NCI-H2196 (cell line): ENCODE measurements at regions not wholly inside any gene's neighbourhood (a gene's known extent, or its start where the extent isn't known, plus 50 kb on each side); places are given as distances from the start of the nearest gene placed in this dataset.
"Not testable (repeated sequence)": the region's sequence is repeated elsewhere in the genome, so short reads cannot be mapped to it uniquely, and the experiment has no call there.

ENCODE experiments used
- DNase-seq: peaks from one replicate; lab custom pipeline; 2025; ENCODE audit not compliant: unreplicated experiment; lab: John Stamatoyannopoulos, UW

DNA sequence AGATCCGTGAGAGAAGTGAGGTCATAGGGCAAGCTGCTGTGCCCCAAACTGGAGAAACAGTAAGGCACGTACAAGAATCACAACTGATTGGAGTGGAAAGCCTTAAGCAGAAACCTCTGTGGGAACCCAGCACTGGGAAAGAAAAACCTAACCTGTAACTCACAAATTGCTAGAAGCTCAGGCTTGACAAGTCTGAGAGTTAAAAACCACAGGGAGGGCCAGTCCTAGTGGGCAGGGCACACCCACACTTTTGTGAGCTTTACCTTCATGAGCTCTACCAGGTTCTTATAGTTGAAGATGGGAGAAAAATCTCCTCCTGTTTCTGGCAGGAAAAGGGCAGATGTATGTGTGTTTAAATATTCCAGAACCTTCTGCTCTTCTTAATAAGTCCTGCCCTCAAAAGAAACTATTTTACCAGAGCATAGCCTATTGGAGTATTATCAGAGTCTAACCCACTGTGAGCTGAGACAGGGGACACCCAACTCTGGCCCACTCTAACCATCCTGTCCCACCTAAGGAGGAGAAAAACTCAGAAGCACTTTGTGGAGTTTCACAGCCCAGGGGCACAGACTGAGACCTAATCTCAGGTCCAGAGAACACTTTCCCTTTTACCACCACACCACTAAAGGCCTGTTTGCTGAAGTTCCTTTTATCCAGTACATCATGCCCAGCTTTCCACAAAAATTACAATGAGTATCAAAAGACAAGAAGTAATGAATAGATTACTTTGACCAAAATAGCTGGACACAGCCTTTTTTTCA lies 1265.7 kb upstream of the CHAC2 start:
- DNase-seq: no peak

DNA sequence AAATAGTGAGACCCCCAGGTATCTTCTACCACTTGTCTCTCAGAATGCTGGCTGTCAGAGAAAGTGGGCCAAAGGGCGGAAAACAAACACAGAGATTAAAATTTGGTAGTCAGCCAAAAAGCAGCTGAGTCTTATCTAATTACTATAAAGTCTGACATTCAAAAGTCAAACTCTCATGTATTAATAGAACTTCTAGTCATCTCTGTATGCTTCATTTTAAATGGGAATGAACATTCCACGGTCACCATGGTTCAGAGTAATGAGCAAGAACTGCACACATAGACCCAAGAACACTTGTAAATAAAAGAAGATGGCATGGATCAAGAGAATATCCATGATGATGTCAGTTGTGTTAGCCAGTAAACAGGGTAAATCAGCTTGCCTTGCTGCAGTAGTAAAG lies 1267.0 kb upstream of the CHAC2 start:
- DNase-seq: no peak

DNA sequence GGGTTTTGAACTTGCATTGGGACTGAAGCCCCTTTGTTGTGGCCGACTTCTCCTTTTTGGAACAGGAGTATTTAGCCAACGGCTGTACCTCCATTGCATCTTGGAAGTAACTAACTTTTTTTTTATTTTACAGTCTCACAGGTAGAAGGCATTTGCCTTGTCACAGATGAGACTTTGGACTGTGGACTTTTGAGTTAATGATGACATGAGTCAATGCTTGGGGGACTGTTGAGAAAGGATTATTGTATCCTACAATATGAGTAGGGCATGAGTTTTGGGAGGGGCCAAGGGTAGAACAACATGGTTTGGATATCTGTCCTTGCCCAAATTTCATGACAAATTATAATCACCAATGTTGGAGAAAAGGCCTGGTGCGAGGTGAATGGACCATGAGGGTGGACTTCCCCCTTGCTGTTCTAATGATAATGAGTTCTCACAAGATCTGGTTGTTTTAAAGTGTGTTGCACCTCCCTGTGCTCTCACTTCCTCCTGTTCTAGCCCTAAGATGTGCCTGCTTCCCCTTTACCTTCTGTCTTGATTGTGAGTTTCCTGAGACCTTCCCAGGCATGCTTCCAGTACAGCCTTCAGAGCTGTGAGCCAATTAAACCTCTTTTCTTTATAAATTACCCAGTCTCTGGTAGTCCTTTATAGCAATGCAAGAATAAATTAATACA lies 1269.4 kb upstream of the CHAC2 start:
- no peak for DNase-seq

DNA sequence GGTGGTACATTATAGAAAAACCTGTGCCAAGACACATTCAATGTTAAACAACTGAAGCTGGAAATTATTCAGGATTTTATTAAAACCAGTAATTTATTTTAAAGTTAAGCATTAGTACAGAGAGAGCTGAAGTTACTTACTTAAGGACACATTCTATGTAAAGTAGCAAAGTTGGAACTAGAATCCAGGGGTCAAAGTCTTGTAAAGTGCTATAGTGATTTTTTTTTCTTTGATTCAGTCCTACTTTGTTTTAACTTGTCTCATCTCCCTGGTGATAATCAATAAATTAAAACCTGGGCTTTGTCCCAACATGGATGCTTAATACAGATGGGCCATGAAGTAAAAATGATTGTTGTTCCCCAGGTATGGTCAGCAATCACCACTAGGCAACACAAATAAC lies 1271.8 kb upstream of the CHAC2 start:
- DNase-seq: no peak

DNA sequence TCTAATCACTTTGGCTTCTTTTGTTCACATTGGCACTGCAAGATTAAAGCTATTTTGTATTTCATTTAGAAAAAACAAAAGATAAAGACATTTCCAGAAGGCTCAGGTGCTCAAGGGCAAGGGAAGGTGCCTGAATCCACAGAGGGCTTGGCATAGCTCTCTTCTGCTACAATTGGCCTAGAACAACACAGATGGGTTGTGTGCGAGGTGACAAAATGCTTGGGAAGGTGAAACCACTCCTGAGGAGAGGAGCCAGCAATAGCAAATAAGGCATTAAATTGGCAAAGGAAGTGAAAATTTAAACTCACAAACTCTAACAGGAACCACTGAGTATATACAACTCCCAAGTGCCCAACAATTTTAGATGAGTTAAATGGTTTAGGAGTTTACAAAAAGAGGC lies 1290.4 kb upstream of the CHAC2 start:
- DNase-seq: no peak

DNA sequence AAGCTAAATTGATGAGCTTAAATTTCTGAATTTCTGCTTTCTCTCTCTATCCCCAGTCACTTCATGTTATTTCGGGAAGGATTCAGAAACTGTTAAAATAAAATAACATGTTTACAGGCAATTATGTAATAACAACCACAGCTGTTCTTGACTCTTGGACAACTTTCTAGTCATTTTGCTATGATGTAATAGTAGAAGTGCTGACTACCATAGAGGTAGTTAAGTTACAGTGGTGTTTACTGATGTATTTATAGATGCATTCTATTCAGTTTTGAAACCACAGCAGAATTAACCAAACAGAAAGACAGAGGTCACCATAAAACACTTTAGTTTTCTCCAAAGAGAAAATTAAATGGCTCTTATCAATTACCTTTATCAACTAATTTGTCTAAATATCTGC lies 1292.0 kb upstream of the CHAC2 start:
- DNase-seq: no peak

DNA sequence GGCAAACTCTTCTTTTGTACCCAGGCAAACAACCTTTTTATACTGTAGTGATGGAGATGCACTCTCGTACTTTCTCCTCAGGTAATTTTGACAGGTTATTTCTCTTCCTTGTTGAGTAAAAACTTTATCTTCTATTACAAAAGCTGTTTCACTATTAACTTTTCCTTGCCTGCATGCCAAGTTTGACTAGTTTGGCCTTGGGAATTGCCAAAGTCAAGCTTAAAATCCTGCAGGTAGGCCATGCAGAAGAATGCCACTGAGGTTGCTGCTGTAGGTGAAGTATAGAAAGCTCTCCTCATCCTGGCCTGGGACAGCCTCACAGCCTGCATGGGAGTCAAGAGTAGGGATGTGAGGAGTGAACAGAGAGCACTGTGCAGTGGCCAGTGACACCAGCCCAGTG lies 1293.5 kb upstream of the CHAC2 start:
- DNase-seq: no peak

DNA sequence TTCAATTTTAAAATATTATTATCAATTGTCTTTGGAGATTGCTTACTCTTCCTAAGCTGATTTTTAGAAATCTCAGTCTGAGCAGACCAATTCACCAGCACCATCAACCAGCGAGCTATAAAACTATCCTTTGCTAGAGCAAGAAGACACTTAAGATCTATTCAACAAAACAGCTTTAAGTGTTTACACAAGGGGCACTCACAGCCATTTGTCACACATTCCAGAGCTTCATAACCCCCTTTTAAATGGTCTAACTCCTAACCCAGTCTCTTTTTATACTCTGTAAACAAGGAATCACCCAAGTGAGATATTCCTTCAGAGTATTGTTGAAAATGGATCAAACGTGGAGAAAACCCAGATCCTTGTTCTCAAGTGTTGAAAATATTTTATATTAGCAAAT lies 1294.1 kb upstream of the CHAC2 start:
- DNase-seq: no peak

DNA sequence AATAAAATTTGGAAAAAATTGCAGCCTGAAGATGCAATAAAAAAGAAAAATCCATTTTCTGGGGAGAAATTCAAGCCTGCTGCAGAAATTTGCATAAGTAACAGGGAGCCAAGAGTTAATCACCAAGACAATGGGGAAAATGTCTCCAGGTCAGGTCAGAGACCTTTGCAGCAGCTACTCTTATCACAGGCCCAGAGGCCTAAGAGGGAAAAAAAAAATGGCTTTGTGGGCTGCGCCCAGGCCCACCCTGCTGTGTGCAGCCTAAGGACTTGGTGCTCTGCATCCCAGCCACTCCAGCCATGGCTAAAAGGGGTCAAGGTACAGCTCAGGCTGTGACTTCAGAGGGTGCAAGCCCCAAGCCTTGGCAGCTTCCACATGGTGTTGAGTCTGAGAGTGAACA lies 1297.1 kb upstream of the CHAC2 start:
- not testable (repeated sequence) for DNase-seq

DNA sequence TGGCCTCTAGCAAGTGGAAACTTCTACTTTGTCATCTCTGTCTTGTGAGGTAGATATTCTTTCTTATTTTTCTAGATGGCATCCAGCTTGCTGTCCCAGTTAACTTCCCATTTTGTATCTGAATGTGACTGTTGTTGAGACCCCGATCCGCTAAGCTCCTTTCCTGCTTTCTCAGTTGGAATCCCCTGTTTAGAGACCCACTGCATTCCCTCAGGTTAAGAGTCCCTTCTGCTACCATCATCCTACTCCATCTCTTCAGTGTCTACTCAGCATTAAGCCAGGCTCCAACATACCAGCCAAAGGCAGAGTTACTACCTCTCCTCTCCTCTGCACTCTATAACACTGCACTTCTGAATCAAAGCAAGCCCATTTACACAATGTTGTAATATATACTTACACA lies 1300.4 kb upstream of the CHAC2 start:
- DNase-seq: no peak

DNA sequence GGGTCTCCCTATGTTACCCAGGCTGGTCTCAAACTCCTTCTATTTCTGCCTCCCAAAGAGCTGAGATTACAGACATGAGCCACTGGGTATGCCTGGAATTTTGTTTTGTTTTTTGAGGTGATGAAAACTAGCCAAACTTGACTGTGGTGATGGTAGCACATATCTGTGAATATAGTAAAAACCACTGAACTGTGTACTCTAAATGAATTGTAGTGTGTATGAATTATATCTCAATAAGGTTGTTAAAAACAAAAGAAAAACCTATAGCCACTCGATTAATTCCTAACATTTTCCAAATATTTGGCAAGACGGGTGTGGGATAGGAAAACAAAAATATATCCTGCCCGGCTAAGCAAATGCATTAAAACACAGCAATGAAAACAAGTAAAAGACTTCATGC lies 1302.3 kb upstream of the CHAC2 start:
- no peak for DNase-seq

DNA sequence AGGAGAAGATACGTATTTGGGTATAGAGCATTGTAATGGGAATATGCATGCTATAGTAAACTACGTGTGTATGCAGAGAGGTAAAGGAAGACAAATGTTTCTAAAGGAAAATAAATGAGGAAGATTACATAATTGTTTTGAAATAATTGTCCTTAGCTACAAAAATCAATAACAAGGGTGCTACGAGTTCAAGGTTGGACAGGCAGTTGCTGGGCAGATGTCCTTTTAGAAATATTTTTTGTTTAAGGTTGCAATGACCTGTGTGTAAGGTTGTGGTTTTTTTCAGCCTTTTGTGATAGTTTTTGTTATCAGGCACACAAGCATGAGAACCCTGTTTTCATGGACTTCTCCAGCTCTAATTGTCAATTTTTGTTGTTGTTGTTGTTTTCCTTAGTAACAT lies 1304.1 kb upstream of the CHAC2 start:
- no peak for DNase-seq

DNA sequence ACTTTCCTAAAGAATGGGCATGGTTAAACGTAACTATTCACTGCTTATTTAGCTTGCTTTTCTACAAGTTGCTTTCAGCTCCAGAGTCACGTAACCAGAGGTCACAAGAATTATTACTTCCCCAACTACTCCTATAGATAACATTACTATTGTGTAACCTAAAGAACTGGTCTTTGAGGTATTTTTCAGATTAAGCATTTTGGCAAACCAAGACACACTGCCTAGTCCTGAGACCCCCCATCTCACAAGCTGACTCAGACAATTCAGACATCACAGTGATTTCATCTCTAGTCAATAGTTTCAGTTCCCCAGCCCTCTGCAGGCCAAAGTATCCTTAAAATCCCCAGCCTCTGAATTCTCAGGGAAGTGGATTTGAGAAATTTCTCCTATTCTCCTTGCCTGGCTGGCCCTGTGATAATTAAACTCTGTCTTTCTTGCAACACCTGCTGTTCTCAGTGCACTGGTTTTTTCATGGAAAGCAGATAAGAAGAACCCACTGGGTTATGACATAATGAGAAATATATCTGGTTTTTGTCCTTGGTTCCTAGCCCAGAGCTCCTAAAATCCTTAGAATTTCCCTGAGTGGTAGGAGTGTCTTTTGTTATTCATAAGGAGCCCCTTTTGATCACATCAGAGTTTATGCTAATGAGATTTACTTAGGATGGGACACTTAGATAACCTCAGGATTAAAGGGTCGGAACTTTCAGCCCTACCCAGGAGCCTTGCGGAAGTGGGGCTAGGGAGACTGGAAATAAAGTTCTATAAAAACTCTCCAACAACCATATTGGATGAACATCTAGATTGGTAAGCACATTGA lies 1310.8 kb upstream of the CHAC2 start:
- no peak for DNase-seq

DNA sequence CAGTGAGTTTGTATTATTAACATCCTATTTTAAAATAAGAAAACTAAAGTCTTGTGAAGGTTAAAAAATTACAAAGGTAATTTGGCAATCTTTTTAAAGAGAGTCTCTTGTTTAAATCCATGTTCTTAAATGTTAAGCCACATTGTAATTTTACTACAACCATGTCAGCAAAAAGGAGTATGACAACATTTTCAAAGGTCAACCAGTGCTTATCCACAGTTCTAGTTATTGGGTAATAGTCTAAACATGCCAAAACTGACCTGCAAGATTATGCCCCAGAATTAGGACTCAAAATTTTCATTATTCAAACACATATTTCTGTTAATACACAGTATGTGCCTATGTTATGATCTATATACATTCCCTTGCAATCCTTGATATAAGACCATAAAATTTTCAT lies 1312.6 kb upstream of the CHAC2 start:
- no peak for DNase-seq

DNA sequence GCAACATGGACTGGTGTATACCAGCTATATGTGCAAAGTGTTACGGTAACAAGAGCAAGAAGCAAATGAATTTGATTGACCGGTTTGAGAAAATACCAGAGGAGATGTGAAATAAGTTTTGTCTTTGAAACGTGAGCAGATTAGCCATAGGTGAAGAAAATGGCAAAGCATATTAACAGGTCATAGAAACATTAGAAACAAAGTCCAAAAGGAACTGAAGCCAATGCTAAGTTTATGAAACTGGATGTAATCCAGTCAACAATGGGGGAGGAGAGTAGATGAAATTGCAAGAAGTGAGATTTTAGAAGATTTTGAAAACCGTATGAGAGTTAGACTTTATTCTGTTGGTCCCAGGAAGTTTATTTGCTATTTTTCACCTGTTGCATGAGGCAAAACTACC lies 1315.4 kb upstream of the CHAC2 start:
- no peak for DNase-seq

DNA sequence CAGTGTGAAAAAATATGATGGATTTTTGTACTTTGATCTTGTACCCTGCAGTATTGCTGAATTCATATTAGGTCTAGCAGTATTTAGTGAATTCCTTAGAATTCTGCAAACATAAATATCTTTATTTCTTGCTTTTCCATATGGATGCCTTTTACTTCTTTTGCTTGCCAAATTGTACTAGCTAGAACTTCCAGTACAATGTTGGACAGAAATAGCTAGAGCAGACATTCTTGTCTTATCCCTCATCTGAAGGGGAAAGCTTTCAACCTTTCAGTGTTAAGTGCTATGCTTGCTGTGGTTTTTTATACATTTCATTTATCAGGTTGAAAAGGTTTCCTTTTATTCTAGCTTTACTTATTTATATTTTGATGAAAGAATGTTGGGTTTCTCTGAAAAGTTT lies 1321.9 kb upstream of the CHAC2 start:
- no peak for DNase-seq

DNA sequence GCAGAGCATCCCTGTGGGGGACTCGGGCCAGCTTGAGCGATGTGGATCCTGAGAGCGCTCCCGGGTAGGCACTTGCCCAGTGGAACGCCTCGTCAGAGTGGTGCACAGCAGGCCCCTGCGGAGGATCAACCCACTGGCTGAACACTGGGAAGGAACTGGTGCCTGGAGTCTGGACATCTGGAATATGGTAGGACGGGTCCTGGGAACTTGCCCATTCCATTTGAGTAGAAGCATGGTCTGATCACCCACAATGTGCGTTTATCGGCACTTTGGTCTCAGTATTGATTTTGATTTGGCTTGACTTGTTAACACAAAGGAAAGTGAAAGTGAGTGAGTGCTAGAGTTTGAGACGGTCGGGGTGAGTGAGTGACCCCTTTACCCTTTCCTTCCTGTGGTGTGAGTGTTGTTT lies 1336.2 kb upstream of the CHAC2 start:
- DNase-seq: no peak

DNA sequence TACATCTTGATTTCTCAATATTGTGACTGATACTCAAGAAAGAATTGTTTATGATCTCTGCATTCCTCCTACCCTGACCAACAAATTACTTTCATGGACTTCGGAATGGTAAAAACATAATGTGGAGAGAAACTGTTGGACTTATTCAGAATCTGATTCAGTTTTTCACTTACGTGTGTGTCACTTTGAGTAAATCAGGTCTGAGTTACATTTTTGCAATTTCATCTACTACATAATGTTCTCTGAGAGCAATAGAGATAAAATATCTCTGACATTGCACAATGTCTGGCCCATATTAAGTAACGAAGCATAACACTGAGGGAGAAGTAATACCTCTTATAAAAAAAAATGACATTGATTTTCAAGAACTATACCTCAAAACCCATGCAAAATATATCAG lies 1337.9 kb upstream of the CHAC2 start:
- no peak for DNase-seq

DNA sequence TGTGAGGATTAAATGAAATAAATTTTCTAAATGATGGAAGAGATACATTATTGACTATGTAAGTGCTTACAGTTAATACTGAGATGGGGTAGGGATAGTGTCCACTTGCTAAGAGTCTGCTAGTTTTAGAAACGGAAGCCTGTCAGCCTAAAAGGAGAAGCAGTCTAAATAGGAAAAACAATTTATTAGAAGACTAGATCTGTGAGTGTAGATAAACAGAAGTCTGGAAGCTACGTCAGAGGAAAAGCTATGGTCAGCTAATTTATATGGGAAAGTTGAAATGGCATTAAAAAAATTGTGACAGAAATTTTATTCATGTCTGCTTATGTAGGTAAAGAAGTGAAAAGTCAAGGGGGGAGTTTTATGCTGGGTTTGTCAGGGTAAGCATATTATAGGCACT lies 1338.4 kb upstream of the CHAC2 start:
- no peak for DNase-seq

DNA sequence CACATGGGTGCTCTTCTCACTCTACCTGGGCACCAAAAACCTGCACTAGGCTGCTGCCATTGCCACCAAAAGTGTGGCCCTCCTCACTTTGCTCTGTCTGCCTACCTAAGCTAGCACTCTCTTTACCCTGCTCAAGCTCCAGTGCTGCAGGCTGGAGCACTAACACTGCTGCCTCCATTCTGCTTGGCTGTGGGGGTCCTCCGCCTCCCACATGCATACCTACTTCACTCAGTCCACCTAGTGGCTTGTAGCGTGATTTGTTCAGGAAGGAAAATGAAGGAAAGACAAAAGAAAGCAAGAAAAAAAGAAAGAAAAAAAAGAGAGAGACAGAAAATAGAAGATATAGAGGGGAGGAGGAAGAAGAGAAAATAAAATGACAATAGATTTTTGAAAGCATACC lies 1339.4 kb upstream of the CHAC2 start:
- no peak for DNase-seq

DNA sequence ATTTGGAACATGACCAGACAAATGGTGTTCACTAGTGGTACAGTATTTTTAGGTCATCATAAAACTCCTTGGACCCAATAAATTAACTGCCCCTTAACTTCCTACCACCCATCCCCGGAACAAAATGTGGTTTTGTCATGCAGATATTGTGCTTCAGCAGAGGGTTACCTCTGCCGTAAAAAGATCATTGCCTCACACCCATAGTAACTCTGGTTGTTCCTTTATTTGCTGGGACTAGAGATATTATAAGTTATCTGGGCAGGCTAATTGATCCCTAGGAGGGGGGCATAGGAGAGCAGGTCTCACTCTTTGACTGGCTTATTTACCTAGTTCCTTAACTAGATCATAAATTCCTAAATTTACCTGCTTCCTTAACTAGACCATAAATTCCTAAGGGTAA lies 1343.9 kb upstream of the CHAC2 start:
- no peak for DNase-seq

DNA sequence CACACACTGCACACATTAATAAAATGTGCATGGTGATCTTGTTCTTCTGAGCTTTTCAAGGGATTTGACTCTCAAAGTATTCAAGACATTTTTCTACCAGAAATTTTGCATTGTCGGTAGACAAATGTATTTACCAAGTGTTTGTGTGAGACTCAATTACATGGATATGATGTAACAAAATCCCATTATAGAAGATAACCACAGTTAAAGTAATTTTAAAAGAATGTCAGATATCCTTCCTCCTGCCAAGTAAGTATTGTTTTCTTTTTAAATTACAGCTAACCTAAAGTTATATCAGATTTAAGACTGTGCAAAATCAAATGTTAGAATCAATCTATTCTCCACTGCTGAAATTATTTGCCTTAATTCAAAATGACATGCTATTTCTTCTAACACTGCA lies 1344.5 kb upstream of the CHAC2 start:
- DNase-seq: no peak
